ENCODE measurements at regions not wholly inside any gene's neighbourhood (a gene's known extent, or its start where the extent isn't known, plus 50 kb on each side); places are given as distances from the start of the nearest gene placed in this dataset.

GRCh38 chr16:8087146-8087545 lies 503.2 kb downstream of the TMEM114 start:
- TF ChIP-seq POLR2A (IDR thresholded peaks at IDR 0.05) (no peak), CTCF (IDR thresholded peaks at IDR 0.05) (no peak)
